RPMI7951 (cell line): ENCODE measurements at regions not wholly inside any gene's neighbourhood (a gene's known extent, or its start where the extent isn't known, plus 50 kb on each side); places are given as distances from the start of the nearest gene placed in this dataset.

Source experiments
- DNase-seq: peaks from one replicate; pipeline ENCODE4 v3.0.0-alpha.2; 2012; ENCODE audit warnings: low read depth

DNA sequence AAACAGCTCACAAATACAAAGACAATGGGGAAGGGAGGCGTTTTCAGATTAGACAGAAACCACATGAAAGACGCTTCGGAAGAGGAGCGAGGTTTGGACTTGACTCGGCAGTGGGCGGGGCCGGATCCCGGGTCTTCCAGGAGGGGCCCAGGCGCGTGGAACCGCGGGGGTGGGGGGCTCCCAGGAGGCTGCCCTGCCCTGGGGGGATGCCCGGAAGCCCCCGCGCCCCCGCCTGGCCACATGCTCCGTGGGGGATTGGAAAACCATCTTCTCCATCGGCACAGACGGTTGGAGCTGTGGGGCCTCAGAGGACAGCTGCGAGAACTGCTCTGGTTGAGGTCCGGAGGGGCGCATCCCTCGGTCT is 186.0 kb upstream of the SHH start:
- DNase-seq, result no peak

DNA sequence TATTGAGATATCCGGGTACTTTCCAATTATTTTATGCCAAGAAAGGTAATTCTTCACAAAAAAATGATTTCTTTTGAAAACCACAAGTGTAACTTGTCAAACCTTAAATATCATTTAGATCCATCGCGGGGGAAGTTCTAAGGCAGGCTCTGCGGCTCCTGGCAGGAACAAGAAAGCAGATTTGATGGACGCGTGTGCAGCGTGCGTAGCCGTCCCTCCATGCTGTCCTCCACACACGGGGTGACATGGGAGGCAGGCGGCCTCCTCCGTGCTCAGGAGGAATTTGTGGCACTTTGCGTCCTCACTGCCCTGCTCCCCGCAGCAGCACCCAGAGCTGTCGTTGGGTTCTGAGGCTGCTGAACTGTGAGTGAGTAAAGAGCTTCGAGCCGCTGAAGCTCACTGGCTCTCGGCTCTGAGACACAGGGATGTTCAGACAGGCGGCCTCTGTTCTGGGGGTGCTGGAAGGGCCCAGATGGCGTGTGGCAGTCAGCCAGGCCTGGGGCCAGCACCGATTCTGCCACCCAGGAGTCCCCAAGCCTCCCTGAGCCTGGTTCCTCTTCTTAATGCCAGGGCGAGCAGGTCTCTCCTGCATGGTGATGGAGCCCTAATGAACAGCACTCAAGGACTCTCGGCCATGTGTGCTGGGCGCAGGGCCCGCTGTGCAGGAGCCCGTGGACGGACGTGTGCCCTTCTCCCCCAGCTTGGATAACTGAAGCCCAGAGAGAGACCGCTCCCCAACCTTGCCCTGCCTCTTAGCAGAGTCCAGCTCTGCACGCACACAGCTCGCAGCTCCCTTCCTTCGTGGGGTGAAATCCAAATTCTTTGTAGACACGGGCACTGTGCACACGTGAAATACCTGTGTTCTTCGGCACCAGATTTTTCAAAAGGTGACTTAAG is 185.4 kb upstream of the SHH start:
- DNase-seq, result no peak

DNA sequence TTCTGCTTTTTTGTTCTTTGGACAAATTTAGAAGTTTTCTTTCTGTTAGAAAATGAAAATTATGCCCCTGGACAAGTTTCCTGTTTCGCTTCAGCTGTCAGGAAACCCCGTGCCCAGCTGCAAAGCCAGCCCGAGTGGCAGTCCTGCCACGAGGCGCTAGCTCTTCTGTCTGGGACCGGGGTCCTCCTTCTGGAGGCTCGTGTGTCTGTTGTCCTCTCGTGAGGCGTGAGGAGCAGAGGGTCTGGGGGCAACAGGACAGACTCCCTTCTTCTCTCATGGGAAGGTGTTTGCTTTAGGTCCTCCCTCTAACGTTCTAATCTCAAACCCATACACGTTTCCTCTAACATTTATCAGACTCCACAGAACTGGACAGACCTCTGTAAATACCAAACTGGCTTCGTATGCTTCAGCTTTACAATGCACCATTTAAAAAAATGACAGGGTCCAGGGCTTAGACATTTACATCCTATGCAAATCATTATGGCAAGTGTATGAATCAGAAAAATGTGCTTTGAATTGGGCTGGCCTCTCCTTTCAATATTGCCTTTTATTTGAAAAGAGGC is 184.5 kb upstream of the SHH start:
- no peak for DNase-seq

DNA sequence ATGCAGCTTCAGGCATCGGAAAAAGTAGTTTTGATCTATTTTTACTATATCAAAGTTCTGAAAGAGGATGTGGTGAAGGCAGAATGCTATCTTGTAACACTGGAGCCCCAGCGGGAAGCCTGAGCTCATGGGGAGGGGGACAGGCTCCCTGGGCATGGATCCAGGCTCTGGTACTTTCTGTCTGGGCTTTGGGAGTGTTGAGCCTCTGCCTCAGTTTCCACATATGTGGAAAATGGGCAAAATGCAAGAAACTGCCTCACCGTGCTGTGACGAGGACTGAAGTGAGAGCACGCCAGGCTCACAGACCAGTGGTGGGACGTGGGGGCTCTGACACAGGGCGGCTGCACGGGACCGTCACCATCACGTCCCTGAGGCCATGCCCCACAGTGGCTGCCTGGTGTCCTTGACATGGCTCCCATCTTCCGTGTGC is 182.9 kb upstream of the SHH start:
- no peak for DNase-seq

DNA sequence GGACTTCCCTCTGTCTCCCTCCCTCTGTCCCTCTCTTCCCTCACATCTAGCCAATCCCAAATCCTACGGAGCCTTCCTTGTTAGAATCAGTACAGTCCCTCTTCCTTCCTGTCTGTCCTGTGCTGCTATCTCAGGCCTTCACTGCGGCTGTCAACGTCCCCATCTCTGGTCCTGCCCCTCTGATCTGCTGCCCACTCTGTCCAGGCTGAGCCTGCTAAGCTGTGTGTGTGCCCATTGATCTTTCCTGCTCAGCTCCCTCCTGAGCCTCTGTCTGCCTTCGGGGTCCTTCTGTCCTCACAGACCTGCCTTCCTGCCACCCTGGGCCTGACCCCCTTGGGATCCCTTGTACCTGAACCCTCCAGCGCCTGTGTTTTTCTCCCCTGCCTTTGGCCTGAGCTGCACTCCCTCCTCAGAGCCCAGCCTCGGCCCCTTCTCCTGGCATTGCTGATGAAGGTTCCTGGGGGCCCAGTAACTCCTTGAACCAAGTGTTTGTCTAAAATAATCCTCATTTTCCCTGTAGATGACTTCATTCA is 182.1 kb upstream of the SHH start:
- no peak for DNase-seq

DNA sequence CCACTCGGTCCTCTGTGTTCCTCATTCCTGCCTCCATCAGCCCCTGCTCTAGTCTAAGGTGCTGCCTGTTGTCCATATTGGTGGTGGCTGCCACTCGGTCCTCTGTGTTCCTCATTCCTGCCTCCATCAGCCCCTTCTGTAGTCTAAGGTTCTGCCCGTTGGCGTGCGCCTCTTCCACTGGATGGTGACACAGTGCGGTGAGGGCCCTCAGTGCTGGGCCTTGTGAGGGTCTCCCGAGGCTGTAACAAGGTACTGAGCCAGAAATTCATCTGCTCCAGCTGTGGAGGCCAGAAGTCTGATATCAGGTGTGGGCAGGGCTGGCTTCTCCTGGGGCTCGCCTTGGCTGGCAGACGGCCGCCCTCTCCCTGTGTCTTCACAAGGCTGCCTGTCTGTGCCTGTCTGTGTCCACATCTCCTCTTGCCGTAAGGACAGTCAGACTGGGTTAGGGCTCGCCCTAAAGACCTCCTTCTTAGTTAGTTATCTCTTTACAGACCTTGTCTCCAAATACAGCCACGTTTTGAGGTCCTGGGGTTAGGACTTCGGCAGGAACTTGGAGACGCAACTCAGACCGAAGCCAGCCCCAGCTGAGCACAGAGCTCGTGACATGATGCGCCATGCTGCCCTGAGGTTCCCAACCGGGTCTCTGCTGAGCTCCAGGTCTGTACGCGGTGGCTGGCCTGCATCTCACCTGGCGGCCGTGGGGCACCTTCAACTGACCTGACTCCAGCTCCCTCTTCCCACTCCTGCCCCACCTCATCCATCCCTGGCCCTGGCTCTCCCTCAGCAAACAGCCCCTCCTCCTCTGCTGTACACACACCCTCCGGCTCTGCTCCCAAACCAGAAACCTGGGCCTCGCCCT is 181.4 kb upstream of the SHH start:
- DNase-seq, result no peak

DNA sequence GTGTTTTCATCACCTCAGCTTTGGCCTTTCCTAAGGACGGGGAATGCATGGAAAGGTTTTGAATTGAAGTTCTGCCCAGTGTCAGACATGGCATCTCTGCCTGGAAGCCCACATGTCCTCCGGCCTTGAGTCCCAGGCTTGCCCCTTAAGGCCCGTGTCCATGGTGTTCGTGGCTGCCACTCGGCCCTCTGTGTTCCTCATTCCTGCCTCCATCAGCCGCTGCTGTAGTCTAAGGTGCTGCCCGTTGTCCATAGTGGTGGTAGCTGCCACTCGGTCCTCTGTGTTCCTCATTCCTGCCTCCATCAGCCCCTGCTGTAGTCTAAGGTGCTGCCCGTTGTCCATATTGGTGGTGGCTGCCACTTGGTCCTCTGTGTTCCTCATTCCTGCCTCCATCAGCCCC is 180.7 kb upstream of the SHH start:
- no peak for DNase-seq

DNA sequence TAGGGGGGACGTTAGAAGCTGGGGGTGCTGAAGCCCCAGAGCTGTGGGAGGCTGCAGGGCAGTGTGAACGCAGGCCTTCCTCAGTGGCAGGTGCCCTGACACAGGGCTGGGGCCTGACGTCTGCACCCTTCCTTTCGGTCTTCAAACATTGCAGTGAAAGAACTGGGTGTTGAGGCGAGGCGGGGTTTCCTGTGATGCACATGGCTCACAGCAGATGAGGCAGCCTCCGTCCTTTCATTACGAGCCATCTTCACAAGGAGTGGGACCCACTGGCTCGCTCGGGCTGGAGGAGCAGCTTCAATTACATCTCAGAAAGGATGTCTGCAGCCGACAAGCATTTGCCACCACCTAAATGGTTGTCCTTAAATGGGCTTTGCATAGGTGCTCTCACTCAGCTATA is 180.3 kb upstream of the SHH start:
- DNase-seq, result no peak

DNA sequence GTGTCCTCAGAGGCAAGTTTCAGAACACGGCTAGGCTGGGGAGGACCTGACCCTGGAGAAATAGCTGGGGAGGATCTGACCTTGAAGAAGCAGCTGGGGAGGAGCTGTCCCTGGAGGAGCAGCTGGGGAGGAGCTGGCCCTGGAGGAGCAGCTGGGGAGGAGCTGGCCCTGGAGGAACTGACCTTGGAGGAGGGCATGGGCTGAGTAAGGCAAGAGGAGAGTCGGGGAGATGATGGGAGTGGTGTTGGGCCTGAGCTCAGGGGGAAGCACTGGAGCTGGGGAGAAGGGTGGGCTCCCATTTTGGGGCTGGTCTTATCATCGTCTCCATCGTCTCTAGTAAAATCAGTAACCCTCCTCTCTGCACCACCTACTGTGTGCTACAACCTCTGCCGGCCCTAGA is 179.8 kb upstream of the SHH start:
- no peak for DNase-seq

DNA sequence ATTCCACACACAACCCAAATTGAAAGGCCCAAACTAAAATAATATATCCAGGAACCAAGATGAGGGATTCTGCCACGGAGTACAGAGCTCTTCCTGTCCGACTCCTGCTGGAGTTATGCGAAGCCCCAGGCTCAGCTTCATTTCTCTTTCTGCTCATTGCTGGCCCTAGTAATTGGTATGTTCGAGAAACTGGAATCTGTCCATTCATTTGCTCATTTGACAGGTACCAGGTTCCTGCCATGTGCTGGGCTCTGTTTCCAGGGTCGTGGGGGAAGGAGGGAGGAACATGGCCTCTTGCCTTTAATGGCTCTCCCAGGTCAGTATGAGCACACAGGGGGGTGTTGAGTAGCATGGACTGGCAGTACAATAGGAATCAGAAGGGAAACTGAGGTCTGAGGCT is 179.2 kb upstream of the SHH start:
- DNase-seq, result no peak

DNA sequence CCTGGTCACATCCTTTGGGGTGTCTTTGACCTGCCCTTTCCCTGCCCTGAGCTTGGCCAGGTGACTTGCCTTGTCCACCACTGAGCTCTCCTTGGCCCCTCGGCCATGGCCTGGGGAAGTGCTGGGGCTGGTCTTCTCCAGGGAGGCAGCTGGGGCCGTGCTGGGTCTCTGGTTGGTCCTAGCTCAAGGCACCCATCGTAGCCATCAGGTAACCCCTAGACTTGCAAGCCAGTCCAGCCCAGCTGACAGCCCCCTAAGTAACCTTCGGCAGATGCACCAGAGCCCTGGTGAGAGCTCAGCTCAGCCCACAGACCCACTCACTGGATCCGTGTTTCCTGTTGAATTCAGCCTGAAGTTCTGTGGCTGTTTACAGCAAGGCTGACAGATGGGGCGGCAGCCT is 176.2 kb upstream of the SHH start:
- DNase-seq, result no peak

DNA sequence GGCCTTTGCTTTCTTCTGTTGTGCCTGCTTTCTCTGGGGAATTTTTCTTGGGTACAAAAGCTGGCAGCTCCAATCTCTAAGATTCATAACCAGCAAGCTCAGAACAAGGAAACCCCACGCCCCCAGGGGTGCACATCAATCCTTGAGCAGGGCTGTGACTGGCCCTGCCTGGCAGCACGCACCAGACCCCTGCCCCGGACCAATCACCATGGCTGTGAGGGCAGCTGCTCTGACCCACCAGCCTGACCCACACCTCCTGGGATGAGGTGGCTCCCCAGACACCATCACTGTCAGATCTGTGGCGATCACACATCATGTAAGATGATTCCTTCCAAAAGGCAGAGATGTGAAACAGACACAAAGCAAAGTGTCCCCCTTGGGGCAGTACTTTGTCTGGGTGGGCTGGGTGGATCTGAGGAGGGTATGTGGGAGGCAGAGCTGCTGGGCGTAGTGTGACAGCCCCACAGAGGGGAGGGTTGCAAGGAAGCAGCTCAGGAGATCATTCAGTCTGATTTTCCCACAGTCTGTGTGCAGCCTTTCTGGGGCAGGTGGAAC is 175.5 kb upstream of the SHH start:
- DNase-seq, result no peak

DNA sequence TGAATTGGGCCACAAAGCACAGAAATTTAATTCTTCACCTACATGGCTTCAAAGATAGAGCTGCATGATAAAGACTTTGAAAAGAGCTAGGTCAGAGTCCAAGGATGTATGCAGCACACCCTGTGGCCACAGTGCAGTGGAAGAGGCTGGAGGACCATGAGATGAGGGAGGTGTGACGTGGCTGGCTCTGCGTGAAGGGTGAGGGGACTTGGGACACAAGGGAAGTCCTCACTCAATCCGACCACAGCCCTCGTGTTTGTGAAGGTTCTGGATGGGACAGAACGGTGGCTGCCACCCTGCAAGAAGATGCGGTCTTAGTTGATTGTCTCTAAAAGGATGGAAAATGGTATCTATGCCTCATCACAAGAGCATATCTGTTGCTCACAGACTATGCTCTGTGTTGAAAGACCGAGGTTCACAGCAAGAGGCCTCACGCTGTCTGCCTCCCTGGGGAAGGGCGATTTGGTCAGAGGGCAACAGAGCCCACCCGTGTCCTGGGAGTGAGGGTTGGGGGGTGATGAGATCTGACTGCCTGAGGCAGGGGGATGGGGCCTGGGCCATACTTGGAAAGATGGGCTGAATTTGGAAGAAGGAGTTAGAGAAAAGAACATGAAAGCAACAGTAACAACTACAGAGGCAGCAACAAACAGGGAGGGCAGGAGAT is 174.4 kb upstream of the SHH start:
- no peak for DNase-seq

DNA sequence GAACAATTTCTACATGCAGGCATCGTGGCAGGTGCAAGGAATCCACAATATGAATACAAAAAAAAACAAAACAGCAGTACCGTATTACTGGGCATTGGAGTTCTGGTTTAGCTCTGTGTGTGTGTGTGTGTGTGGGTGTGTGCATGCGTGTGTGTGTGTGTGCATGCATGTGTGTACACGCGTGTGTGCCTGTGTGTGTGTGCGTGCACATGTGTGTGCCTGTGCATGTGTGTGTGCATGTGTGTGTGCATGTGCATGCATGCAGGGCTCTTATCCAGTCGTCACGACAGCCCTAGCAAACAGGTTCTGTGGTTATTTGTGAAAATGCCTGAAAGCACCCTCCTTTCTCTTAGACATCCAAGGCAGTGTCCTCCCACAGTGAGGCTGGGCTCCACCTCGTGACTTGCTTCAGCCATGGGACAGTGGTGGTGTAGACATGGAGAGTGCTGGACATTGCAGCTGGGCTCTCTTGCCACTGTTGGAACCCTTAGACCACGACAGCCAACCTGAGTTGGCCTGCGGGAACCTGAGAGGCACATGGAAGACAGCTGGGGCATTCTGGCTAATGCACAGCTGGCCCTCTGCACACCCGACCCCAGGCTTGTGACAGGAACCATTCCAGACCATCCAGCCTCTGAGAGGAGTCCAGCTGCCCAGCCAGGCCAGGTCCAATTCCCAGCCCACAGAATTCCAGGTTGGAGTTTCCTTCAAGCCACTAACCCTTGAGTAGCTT is 173.4 kb upstream of the SHH start:
- DNase-seq, result no peak

DNA sequence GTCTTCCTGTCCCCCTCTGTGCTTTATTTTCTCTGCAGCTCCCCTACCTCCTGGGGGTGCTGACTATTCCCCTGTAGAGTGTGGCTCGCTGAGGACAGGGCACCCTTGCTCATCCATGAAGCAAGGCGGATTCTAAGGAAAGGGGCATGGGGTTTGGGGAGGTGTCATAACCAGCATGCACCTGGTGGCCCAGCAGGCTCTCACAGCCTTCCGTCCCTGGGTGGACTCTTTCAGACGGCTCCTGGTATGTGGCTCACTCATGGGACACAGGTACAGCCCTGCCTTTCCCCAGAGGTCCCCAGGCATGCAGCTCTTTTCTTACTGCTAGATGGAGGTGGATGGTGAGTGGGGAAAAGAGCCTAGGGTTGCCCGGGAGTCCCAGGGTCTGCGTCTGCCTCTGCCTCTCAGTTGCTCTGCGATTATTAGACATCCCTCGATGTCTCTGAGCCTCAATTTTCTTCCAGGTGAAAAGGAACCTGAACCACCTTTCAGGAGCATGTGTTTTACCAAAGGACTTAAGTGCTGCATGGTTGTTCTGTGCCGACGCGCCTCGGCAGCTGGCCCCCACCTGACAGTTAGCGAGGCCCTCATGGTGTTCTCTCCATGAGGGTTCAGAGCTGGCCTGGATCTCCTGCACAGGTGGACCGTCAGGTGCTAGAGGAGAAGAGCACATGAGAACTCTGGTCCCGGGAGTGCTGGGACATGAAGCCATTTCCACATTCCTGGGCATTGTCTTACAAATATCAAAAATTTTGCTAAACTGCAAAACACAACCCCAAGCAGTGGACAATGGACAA is 172.5 kb upstream of the SHH start:
- no peak for DNase-seq

DNA sequence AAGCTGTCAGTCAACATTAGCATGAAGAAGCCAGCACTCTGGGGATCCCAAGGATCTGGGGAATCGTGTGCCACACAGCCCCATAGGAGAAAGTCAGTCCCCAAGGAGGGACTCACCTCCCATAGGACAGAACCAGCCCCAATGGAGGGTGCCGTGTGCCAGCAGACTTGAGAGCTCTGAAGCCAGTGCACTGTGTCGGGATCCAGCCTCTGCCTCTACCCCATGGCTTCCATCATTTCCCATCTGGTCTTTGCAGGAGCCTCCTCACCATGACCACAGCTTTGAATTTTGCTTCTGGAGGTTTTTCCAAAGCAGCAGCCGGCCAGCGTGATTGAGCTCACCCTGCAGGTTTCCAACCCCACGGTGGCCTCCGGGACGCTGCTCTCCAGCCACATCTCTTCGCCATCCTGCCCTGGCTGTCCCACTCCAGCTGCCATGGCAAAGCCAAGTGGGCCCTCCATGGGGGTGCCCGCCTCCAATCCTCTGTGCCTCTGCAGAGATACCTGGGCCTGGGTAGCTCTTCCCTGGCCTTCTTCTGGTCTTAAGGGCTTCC is 171.8 kb upstream of the SHH start:
- DNase-seq, result no peak

DNA sequence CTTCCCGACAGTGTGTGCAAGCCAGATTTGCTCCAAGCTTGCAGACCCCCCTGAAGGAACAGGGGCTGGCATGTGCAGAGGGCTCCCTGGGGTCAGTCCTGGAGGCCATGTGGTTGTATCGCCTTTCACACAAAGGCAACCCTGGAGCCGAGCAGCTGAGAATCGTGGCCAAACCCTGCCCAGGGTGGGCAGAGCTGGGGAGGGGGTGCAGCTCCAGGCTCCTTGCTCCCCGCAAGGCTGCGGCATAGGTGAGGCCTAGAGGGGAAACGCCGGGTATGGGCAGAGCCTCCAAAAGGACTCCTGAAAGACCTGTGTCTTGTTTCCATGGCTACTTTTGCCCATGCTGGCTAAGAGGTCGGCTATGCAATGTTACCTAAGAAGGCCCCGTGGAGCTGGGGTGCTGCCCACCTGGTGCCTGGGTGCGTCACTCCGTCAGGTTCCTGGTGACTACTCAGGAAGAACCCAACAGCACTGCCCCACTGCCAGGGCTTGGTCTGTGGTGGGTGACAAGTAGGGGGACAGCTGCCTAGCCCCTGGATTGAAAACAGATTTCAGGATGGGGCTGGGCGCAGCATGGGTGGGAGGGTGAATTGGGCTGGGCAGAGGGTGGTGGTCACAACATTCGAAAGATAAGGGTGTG is 171.0 kb upstream of the SHH start:
- no peak for DNase-seq

DNA sequence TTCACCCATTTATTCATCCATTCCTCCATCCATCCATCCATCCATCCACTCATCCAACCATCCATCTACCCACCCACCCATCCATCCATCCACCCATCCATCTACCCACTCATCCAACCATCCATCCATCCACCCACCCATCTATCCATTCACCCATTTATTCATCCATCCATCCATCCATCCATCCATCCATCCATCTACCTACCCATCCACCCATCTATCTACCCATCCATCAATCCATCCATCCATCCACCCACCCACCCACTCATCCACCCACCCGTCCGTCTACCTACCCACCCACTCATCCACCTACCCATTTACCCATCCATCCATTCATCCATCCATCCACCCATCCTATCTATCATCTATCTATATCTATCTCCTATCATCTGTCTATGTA is 169.4 kb upstream of the SHH start:
- DNase-seq, result no peak

DNA sequence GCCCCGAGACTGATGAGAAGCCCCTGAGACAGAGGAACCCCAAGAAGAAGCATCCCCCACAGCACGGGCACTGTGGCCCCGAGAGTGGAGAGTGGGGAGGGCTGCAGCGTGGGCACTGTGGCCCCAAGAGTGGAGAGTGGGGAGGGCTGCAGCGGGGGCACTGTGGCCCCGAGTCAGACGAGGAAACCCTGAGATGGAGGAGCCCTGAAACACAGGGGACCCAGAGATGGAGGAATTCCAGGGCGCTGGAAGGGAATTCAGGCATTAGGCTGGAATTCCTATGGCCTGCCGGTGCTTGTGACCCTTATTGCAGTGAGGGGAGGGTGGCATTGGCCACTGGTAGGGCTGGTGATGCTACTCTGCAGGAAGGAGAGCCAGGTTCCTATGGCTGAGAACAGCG is 168.6 kb upstream of the SHH start:
- DNase-seq, result no peak
